ENCODE measurements at regions not wholly inside any gene's neighbourhood (a gene's known extent, or its start where the extent isn't known, plus 50 kb on each side); places are given as distances from the start of the nearest gene placed in this dataset.
"Not testable (repeated sequence)": the region's sequence is repeated elsewhere in the genome, so short reads cannot be mapped to it uniquely, and the experiment has no call there.

DNA sequence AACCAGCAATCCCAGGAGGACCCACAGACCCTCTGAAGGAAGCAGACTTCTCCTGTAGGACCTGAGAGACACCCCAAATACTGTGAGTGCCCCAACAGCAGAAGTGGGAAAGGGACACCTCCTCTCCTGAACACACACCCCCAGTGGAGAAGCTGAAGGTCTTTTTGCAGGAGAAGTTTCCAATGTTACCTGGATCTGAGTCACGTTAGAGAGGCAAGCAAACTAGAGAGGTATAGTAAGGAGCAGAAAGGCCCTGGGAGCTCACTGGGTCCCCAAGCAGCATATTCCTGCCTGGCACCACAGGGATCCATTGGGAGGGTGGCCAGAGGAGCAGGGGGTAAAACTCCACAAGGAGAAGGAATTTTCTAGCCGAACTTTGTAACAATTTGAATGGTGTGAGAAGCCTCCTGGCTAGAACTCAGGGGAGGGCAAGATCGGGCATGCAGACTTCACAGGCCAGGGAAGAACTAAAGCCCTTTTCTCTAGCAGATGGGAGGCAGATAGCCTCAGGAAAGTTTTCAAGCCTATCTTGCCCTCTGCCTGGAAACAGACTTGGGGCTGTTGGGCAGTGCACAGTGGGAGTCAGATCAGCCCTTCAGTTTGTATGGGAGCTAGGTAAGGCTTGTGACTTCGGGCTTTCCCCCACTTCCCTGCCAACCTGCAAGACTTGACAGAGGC is 68.2 kb upstream of the SSTR4 start:
- no peak for DNase-seq

DNA sequence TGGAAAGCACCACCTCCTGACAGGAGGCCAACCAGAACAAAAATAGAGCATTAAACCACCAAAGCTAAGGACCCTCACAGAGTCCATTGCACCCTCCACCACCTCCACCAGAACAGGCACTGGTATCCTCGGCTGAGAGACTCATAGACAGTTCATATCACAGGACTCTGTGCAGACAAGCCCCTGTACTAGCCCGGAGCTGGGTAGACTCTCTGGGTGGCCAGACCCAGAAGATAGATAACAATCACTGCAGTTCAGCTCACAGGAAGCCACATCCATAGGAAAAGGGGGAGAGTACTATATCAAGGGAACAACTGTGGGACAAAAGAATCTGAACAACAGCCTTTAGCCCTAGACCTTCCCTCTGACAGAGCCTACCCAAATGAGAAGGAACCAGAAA is 67.4 kb upstream of the SSTR4 start:
- DNase-seq, result not testable (repeated sequence)

DNA sequence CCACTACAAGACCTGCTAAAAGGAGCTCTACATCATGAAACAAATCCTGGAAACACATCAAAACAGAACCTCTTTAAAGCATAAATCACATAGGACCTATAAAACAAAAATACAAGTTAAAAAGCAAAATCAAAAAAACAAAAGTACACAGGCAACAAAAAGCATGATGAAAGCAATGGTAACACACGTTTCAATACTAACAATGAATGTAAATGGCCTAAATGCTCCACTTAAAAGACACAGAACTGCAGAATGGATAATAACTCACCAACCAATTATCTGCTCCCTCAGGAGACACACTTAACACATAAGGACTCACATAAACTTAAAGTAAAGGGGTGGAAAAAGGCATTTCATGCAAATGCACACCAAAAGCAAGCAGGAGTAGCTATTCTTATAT is 66.1 kb upstream of the SSTR4 start:
- DNase-seq, result not testable (repeated sequence)

DNA sequence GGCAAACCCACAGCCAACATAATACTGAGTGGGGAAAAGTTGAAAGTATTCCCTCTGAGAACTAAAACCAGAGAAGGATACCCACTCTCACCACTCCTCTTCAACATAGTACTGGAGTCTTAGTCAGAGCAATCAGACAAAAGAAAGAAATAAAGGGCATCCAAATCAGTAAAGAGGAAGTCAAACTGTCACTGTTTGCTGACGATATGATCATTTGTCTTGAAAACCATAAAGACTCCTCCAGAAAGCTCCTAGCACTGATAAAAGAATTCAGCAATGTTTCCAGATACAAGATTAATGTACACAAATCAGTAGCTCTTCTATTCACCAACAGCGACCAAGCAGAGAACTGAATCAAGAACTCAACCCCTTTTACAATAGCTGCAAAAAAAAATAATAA is 64.0 kb upstream of the SSTR4 start:
- DNase-seq, result not testable (repeated sequence)

DNA sequence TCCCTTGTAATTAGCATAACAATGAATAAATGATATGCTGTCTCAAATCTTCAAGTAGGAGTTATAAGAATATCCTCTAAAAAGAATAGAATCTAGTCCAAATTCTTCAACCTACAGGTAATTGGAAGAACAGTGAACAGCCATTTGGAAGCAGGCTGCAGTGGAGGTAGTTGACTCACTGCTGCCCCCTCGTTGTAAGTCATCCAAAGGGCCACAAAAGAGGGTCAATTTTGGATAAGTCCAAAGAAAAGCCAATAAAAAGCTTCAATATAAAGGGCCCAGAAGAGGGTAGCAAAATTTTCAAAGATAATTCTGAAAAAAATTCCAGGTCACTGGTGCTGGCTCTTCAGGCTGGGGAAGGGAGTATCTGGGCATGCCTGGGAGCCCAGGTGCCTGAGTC is 60.8 kb upstream of the SSTR4 start:
- DNase-seq, result no peak

DNA sequence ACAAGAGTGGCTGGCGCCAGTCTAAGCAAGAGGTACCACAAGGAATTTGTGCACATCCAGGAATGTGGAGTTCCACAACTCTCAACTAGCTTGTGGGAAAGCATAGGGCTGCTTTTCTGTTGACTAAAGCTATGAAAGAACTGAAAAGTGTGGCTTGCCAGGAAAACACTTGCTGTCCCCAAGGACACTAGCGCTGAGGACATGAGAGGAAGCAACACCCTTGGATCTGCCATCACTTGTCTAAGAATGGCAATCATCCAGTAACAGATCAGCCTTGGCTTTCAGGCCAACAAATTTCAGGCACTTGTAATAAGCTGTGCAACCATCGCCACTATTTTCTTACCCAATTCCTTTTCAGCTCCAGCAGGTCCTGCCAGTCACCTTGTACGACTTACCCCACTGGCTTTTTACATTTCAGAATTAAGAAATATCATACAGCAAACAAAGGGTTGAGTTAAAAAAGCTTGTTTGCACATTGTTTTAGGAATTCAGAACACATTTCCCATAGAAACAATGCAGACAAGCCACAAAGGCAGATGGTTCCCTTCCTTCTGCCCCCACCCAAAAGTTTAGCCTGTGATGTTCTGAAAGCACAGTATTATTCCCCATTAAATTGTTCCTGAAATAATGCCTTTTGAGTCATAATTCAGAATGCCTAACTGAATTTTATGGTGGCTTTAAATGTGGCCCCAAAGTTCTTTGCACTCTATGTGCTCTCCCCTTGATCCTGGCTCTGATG is 57.9 kb upstream of the SSTR4 start:
- no peak for DNase-seq

DNA sequence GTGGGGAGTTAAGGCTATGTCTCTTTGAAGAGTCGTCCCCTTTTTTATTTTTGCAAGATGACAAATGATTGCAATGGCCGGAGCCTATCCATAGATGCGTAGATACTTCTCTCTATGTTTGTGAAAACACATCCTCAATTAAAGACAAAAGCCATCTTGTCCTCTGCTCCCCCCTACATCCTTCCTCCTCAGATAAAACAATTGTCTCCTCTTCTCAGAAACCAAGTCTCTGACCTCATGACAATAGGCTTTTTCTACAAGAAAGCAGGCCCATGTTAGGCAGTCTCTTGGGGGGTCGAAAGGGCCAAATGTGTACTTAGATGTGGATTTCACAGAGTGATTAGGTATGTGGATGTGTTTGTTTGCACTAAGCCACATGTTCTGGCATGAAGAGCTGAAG is 51.1 kb upstream of the SSTR4 start:
- DNase-seq, result no peak

DNA sequence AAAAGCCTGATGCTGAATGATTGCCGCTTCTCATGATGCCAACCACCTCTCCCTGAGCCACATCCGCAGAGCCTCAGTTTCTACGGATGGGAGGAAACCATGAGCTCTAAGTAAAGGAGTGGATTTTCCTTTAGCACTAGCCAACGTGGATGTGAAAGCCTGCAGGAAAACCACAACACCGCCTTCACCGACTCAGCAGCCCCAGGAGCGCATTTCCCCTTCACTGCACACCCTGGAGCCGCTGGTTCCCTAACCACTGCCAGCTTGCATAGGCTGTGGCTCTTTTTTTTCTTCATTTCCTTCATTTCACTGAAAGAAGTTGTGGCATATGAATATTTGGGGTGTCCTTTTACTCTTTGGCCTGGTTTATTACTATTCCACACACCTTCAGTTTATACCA is 50.5 kb upstream of the SSTR4 start:
- DNase-seq, result no peak

DNA sequence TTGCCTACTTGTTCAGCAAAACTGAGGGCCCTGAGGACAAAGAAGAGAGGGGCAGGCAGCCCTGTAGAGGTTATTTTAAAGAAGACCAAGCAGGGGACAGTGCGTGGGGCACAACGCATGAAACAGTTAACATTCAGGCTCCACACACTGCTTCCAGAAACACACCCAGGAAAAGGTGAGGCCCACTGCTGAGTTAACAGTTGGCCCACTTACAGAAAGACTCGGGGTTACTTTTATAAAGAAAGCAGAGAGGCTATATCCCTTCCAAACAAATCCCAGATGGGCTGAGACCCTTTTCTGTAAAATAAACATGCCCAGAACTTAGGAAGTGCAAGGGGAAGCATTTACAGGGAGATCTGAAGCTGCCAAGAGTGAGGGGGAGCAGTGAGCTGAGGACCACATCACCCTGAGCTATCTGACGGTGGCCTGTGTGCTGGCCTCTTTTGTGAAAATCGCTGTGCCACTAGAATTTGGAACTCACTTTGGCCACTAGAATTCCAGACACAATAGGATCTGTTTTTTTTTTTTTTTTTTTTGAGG is 49.8 kb upstream of the SSTR4 start:
- DNase-seq, result no peak
